HG02938 (cell line): ENCODE measurements at regions not wholly inside any gene's neighbourhood (a gene's known extent, or its start where the extent isn't known, plus 50 kb on each side); places are given as distances from the start of the nearest gene placed in this dataset.

Experiments
- ATAC-seq: cut with Tn5 transposase; IDR thresholded peaks from one replicate; pipeline ENCODE4 v1.9.1; 2021; ENCODE audit warnings: mild to moderate bottlenecking, moderate library complexity; ENCODE audit not compliant: unreplicated experiment

DNA sequence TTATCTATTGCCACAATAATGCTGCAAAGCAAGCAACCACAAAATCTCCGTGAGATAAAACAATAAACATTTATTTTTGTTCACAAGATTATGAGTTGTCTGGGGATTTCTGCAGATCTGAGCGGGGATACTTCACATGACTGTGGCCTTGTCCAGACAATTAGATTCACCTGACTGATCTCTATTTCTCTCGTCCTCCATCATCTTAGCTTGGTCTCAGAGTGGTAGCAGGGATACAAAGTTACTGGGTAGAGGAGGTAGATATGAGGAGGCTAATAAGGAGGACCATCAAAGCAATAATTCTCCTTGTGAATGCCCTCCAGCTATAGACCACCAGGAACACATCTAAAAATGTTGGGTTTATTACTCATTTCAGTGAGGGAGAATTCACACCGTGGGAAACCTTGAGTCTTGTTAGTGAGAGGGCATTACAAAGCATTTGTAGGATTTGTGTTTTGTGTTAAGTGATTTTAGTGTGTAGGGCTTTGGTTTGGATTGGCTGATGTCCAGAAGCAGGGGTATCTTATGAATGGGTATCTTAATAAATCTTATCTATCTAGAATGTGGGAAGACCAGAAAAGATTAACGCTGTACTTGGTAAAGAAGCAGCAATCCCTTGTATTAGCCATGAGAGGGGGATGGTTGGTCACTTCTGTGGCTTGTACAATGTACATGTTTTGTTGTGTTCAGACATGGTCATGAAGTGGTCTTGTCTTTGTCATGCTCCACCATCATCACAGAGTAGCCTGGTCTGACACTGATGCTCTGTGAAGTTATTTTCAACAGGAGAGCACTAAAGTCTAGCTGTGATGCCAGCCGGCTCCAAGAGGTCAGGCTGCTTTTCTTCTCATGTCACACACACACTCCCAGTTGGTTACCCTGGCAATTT is 287.6 kb upstream of the STT3B start:
- no peak for ATAC-seq

- ATAC-seq: no peak
Measured at GRCh38 chr3:31246293-31247062, 286.2 kb upstream of the STT3B start.

DNA sequence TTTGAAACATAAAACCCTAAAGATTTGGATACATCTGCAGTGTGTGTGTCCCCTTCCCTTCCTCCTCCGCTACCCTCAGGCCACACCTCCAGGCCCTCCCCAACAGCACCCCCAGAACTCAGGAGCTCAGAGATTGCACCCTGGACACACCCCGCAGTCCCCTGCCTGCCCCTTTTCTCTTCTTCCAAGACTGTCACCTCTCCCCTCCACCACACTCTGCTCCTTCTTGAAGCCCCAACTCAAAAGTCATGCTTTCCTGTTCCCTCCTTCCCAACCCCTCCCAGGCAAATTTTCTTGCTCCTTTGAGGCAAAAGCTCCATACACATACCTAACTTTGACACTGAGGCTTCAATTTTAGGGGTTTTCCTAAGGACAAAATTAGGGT is 285.7 kb upstream of the STT3B start:
- no peak for ATAC-seq

DNA sequence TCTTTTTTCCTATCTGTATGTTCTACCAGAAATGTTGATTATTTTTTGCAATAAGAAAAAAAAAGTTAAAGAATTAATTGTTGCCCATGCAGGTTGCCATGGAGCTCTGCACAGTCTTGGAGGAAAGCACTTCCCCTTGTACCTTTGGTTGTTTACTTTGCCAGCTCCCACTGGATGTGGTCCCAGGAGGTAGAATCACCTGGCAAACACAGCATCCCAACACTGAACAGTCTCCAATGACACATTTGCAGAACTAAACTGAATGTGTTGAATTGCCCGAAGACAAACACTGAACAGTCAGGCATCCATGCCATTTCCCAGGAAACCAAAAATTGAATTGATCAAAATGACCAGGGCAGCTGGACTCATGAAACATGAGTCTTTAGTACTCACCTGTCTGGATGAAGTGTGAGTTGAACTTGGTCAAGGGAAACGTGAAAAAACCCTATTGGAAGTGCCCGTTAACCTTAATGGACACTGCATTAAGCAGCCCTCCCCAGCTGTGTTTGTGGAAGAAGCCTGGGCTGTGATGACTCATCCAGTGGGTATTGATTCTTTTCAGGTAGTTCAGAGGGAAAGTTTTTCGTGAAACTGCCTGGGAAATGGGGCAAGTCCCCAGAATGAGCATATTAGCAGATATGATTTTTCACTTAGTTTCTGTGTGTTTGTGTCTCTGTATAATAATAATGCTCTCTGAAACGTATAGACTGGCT is 284.7 kb upstream of the STT3B start:
- no peak for ATAC-seq

- no peak for ATAC-seq
Measured at GRCh38 chr3:31248563-31248992, 284.1 kb upstream of the STT3B start.

GRCh38 chr3:31249545-31249944 is 283.2 kb upstream of the STT3B start:
- peak; percentile 35 for ATAC-seq

DNA sequence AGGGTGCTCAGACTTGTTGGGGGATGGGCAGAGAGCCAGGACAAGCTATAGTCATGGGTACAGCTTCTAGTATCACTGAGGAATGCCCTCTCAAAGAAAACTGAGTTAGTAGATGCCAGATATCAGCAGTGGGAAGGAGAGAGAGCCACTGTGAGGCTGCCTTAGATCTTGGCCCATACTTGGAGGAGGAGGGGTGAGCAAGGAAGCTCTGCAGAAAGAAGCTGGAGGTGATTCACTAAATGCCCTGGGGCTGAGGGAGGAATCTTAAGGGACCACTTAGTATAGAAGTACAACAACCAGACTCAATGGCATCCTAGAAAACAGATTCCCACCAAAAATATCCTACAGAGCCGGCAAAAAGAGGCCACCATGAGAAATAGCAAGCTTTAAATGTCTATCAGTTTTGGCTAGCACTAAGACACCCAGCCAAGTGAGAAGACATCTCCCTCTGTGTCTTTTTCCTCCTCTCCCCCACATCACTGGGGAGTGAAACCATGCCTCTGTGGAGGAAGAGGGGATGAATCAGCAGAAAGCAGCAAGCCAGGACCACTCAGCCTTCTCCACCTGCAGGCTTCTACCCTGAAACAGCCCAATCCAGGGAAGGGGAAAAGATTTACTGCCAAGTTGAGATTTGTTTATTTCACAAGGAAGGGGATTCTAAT is 282.5 kb upstream of the STT3B start:
- ATAC-seq: no peak

- no peak for ATAC-seq
Measured at GRCh38 chr3:31251083-31251482, 281.6 kb upstream of the STT3B start.

GRCh38 chr3:31252216-31253185 is 280.2 kb upstream of the STT3B start:
- ATAC-seq: no peak

GRCh38 chr3:31253782-31254181 is 278.9 kb upstream of the STT3B start:
- no peak for ATAC-seq

DNA sequence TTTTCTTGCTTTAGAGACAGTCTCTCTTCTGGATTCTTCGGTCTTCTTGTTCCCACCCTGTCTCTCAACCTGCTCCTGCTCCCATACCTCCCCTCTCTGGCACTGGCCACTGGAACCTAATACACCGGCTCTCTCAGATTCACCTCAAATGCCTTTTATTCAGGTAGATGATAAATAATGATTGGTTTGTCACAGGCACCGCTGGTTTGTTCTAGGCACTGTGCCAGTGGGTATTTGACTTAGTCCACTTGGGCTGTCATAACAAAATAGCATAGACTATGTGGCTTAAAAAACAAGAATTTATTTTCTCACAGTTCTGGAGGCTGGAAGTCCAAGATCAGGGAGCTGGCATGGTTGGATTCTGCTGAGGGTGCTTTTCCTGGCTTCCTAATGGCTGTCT is 278.2 kb upstream of the STT3B start:
- no peak for ATAC-seq

DNA sequence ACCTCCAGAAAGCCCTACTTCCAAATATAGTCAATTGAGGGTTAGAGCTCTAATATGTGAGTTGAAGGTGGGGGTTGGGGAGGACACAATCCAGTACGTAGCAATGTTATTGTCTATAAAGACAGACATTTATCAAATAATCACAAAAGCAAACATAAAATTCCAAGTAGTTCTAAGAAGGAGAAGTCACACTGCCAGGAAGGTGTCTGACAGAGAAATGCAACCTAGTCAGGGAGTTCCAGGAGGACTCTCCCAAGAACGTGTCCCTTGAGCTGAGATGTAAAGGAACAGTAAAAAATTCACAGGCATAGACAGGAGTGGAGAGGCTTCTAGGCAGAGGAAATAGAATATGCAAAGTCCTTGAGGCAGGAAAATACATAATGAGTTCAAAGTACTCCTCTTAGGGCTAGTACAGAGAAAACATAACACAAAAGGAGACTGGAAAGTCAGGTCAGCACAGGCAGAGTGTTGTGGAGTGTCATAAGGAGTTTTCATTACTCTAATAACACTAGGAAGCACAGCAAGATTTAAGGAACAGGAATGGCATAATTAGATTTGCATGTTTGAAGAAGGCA is 277.6 kb upstream of the STT3B start:
- ATAC-seq: no peak

GRCh38 chr3:31262201-31262600 is 270.5 kb upstream of the STT3B start:
- ATAC-seq: no peak

DNA sequence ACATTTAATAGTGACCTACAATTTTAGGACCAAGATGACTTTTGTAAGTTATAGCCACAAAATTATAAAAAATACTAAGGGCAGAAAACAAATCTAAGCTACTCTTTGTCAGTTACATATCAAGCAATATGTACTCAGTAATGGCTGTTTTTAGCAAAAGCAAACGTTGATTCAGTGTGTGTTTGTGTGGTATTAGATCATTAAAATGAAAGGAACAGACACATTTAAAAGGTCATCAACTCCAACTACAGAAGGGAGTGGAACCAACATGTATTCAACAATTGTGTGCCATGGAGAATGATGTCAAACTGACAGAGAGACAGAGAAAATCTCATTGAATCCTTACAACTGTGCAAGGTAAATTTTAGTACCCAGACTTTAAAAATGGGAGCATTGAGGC is 268.8 kb upstream of the STT3B start:
- ATAC-seq: no peak

DNA sequence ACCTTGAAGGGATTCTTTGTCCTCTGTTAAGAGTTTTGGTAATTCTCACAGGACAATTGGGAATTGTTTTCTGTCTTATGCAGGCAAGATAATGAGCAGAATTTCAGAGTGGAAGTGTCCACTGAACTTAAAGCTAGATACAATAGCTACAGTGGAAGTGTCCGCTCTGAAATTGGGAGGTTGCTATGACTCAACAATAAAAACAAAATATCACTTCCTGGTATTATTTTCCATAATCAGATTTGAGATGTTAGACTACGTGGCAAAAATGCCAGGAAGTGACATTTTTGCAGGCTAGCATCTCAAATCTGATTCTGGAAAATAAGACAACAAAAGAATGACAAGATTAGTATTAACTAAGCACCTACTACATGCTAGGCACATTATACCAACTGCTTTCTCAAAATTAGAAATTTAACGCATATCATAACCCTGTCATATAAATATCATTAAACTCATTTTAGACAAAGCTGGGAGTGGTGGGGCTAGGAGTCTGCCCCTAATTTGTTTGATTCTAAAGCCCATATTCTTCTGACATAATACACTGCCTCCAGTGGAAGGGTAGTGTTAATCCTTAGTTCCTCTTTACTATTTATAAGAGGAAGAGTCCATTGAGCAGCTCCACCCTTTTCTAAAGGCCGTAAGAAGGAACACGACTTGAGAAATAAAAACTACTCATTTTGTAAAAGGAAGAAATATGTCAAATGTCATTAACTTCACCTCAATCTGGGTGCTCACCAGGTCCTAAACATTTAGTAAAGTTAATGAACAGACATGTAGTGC is 266.9 kb upstream of the STT3B start:
- ATAC-seq: no peak

DNA sequence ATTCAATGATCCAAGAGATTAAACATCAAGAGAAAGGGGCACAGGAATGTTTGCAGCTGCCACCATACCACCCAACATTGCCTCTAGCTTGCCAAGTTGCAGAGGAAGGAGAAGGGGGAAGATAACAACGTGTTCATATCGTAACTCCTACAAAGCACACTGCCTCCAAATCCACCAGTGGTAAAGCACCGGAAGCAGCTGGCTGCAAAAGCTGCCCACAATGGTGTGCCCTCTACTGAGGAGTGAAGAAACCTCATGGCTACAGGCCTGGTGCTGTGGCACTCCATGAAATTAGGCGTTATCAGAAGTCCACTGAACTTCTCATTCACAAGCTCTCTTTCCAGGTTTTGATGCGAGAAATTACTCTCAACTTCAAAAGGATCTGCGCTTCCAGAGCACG is 263.9 kb upstream of the STT3B start:
- no peak for ATAC-seq

- ATAC-seq: no peak
Measured at GRCh38 chr3:31270010-31270409, 262.7 kb upstream of the STT3B start.

DNA sequence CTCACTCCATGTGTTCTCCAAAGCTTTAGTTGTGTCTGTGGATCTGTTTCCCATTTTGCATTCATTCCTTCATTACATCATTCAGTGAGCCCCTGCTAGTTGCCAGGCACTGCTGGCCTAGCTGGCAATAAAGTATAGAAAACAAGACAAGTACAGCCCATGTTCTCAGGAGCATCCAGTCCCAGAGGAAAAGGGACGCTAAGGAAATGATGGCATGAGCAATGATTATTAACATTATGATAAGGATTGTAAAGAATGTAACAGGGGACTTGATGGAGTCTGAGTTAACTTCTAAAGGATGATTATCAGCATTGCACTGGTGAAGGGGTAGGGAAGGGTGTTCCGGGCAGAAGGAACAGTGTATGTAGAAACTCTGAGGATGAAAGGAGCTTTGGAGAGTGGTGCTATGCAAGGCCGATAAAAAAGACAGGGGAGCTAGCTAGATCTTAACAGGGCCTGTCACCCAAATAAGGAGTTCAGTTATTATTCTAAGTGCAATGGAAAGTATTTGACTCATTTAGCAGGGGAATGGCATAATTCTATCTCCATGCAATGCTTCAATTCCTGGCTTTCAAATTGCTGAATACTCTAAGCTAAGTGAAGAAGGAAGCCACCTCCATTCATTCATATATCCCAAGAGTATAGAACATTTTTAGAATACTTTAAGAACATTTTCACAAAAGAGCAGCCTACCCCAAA is 258.2 kb upstream of the STT3B start:
- ATAC-seq: no peak
